Activated CD8-positive, alpha-beta memory T cell treated with anti-CD3 and anti-CD28 coated beads, Interleukin-2, amount 50 U/mL, for 48 hours (primary cell): ENCODE measurements at regions not wholly inside any gene's neighbourhood (a gene's known extent, or its start where the extent isn't known, plus 50 kb on each side); places are given as distances from the start of the nearest gene placed in this dataset.

Experiments
- DNase-seq: peaks from one replicate; pipeline ENCODE4 v3.0.0-alpha.2; 2020

DNA sequence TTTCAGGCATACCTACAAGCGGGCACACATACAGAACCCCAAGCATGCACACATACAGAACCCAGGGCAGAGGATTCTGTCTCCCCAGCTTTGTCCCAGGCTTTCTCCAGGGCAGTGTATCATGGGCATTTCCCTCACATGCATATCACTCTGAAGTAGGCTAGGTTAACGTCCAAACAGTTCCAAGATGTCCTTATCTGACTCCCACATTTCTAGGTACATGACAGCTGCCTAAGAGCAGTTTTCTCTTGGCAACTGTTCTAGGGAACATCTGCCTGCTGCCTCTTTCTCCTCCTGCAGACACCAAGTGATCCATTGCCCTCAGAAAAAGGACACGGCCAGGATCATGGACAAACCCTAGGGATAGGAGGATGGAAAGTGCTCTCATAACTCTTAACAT, 84.9 kb upstream of the NR3C1 start:
- no peak for DNase-seq

- DNase-seq, result no peak
These were observed 81.1 kb upstream of the NR3C1 start for GRCh38 chr5:143484601-143485000.

DNA sequence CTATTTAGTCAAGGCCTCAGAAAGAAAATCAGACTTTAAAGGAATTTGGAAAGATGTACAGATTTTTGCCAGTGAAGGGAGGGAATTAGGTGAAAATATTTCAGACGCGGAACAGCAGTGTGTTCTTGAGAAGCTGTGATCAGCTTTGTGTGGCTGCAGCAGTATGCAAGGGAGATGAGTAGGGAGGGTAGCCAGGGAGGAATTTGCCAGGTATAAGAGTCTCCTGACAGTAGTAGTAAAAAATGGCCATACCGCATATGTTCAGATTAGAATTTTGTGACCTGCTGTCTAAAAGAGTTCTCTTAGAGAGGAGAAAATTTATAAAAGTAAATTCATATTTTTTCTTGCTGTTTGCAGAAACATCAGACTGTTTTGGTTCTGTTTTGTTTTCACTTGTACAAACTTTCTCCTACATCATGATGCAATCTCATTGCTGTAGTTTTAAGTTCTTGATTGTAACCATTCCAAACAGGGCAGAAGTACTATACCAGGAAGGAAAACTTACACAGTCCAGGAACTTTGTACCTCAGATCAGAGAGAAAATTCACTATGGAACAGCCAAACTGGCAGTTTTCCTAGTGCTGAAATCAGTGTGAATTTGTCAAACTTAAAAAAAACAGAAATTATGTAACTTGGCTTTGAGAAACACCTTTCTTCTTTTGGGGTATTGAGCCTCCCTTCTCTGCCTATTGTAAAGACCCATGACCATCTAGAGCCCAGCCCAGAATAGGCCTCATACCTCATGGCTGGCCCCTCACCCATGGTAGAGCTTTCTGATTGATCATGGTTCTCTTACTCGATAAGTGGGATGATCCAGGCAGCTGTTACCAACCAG, 78.4 kb upstream of the NR3C1 start:
- no peak for DNase-seq

GRCh38 chr5:143480001-143480400, 76.5 kb upstream of the NR3C1 start:
- DNase-seq, result no peak

DNA sequence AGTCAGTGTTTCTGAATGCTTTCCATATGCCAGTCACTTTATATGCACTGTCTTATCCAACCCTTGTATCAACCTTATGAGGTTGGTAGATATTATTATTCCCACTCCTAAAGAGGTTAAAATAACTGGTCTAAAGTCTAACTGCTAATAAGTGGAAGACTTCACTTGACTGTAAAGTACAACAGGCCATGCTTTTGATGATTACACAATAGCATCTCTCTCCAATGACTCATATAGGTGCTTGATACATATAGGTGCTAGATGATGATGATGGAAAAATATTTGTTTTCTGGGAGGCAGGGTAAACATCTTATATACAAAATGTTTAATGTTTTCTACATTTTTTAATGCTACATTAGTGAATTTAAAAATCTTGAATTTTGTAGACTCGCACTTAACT, 75.9 kb upstream of the NR3C1 start:
- no peak for DNase-seq

GRCh38 chr5:143476601-143477211, 73.2 kb upstream of the NR3C1 start:
- no peak for DNase-seq

- no peak for DNase-seq
These were observed 71.1 kb upstream of the NR3C1 start for GRCh38 chr5:143474616-143475015.

DNA sequence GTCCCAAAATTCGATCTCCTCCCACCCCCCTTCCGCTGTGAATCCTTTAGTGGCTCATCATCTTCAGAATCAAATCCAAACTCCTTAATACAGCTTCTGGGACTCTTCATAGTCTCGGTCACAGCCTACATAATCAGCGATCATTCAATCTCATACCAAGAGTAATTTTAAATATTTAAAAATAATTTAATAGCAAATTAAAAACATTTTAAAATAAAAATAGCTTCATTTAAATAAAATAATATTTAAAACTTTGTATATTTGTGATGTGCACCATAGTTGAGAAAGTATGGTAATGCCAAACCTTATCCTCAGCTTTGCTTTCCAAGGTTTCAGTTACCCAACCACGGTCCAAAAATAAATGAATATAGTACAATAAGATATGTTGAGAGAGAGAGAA, 70.0 kb upstream of the NR3C1 start:
- DNase-seq, result no peak

DNA sequence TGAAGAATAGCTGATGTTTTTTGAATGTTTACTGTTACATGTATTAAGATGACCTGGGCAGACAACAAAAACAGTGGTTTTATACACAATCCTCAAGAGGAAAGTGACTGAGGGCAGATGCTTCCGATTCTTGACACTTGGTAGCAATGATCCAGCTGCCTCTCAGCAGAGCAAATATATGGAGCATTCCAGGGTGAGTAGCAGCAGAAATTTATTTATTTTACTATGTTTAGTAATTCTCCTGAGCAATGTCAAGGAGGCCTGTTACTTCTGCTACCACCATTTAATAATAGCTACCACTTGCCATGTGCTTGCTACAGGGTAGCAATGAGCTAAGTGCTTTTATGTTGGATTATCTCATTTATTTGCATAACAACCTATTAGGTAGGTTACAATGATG, 69.1 kb upstream of the NR3C1 start:
- DNase-seq, result no peak

- DNase-seq, result no peak
These were observed 68.4 kb upstream of the NR3C1 start for GRCh38 chr5:143471666-143472464.

DNA sequence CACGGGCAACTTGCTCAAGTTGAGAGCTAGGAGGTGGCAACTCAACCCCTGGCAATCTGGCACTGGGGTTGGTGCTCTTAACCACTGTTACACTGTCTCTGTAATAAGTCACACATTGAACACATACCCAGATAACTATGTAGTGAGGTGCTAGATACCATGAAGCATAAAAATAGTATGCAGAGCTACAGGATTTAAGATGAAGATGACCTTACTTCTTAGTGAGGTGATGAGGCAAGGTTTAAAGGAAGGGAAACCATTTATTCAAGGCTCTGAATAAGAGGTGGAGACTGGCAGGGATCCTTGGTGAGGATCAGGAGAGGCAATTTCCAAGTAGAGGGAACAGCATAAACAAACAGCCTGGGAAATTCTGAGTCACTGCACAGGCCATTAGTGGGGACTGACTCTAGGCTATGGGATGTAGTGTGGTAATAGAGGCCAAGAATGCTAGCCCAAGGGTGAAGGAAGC, 67.6 kb upstream of the NR3C1 start:
- DNase-seq, result no peak

DNA sequence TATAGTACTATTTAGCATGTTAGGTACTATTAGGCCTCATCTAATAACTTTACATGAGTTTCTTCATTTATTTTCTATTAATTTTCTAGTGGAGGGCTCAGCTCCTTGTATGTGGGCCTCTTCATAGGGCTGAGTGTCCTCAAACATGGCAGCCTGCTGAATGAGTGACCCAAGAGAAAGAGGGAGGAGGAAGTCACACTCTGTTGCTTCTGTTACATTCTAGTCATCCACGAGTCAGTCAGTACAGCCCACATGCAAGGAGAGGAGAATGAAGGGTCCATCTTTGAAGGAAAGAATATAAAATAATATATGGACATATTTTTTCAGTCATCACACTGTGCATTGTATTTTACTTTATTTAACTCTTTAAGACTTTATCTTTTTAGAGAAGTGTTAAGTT, 66.6 kb upstream of the NR3C1 start:
- no peak for DNase-seq

GRCh38 chr5:143469125-143469524, 65.6 kb upstream of the NR3C1 start:
- DNase-seq, result no peak

- DNase-seq, result no peak
These were observed 63.1 kb upstream of the NR3C1 start for GRCh38 chr5:143466632-143467031.

- DNase-seq, result no peak
These were observed 61.4 kb upstream of the NR3C1 start for GRCh38 chr5:143464723-143465490.

GRCh38 chr5:143462431-143462830, 58.9 kb upstream of the NR3C1 start:
- no peak for DNase-seq

DNA sequence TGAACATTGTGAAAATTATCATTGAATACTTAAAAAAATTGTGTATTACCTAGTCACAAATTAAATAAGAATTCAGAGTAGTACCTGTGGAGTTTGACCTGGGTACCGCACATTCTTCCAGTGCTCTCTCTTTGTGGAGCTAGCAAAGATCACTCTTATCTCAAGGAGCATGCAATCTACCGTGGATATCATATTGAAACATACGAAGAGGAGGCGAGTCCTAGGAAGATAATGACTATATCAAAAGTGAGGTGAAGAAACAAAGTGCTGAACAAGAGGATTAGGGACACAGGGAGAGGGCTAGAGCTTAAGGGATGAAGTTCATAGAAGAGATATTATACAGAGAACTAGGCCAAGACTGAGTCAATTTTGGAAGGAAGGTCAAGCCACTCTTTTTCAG, 55.9 kb upstream of the NR3C1 start:
- no peak for DNase-seq

GRCh38 chr5:143456952-143457547, 53.6 kb upstream of the NR3C1 start:
- no peak for DNase-seq

DNA sequence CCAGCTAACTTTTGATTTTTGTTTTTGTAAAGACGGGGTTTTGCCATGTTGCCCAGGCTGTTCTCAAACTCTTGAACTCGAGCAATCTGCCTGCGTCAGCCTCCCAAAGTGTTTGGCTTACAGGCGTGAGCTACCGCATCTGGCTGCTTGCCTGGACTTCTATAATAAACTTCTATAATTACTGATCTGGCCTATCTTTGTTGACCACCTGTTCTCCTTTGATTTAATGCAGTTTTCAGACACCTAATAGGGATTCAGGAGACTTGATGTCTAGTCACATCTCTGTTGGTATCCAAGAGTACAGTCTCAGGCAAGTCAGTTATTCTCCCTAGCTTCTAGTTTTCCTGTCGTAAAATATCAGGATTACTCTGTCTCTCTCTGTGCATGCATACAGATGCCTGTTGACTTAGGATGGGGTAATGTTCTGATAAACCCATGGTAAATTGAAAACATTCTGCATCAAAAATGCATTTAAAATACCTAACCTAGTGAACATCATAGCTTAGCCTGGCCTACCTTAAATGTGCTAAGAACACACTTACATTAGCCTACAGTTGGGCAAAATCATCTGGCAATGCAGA, 51.5 kb upstream of the NR3C1 start:
- no peak for DNase-seq

DNA sequence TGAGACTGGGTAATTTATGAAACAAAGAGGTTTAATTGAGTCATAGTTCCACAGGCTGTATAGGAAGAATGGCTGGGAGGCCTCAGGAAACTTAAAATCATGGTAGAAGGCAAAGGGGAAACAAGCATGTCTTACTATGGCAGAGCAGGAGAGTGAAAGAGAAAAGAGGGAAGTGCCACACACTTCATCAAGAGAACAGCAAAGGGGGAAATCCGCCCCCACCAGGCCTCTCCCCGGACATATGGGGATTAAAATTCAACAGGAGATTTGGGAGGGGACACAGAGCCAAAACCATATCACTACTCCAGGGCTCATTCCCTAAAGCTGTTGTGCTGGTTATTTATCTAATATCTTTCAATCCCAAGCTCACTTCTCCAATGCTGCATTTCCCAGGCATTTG, 50.2 kb upstream of the NR3C1 start:
- DNase-seq, result no peak
